GM06990 (cell line): ENCODE measurements at regions not wholly inside any gene's neighbourhood (a gene's known extent, or its start where the extent isn't known, plus 50 kb on each side); places are given as distances from the start of the nearest gene placed in this dataset.

Experiments
- DNase-seq: peaks from one replicate; pipeline ENCODE4 v3.0.0-alpha.2; 2011; ENCODE audit not compliant: insufficient read length; ENCODE audit errors: extremely low read depth
- H3K27me3 ChIP-seq: replicated peaks from 2 replicates; pipeline ENCODE4 v1.6.0; 2011; ENCODE audit warnings: low read length; ENCODE audit not compliant: control insufficient read depth, insufficient read depth
- H3K36me3 ChIP-seq: 2 replicates; pipeline ENCODE4 v1.5.1; 2011; ENCODE audit warnings: low read length; ENCODE audit not compliant: control insufficient read depth, insufficient read depth
- H3K4me3 ChIP-seq: replicated peaks from 2 replicates; pipeline ENCODE4 v1.5.1; 2011; ENCODE audit warnings: low read depth, mild to moderate bottlenecking, control low read depth, low read length
- CTCF ChIP-seq: IDR thresholded peaks from 2 replicates; pipeline ENCODE4 v1.5.1; 2011; ENCODE audit warnings: low read length, control low read depth, mild to moderate bottlenecking, inconsistent platforms; ENCODE audit not compliant: insufficient read depth, poor library complexity, severe bottlenecking

GRCh38 chr4:135833529-135833928, 1631.9 kb upstream of the PABPC4L start:
- no peak for DNase-seq
- H3K27me3 ChIP-seq = no peaks in the 10 kb centered on the region
- H3K36me3 ChIP-seq = no peaks in the 10 kb centered on the region
- H3K4me3 ChIP-seq = no peak overlapping the region
- TF ChIP-seq CTCF = no peak

GRCh38 chr4:135824759-135825296, 1623.2 kb upstream of the PABPC4L start:
- DNase-seq = no peak
- no peaks in the 10 kb centered on the region for H3K27me3 ChIP-seq
- no peak for TF ChIP-seq CTCF
- no peaks in the 10 kb centered on the region for H3K36me3 ChIP-seq
- no peak overlapping the region for H3K4me3 ChIP-seq

- DNase-seq = no peak
- TF ChIP-seq CTCF = no peak
- no peaks in the 10 kb centered on the region for H3K27me3 ChIP-seq
- no peak overlapping the region for H3K4me3 ChIP-seq
- H3K36me3 ChIP-seq = no peaks in the 10 kb centered on the region
Observed at GRCh38 chr4:135804785-135805184, 1603.2 kb upstream of the PABPC4L start.

- DNase-seq = no peak
- no peaks in the 10 kb centered on the region for H3K27me3 ChIP-seq
- no peaks in the 10 kb centered on the region for H3K36me3 ChIP-seq
- TF ChIP-seq CTCF = no peak
- no peak overlapping the region for H3K4me3 ChIP-seq
Observed at GRCh38 chr4:135777361-135777760, 1575.8 kb upstream of the PABPC4L start.

GRCh38 chr4:135775909-135776308, 1574.3 kb upstream of the PABPC4L start:
- DNase-seq = no peak
- Histone ChIP-seq H3K36me3 (no peaks in the 10 kb centered on the region), H3K27me3 (no peaks in the 10 kb centered on the region), H3K4me3 (no peak overlapping the region)
- no peak for TF ChIP-seq CTCF

GRCh38 chr4:135770505-135770904, 1568.9 kb upstream of the PABPC4L start:
- no peaks in the 10 kb centered on the region for H3K27me3 ChIP-seq
- no peak for TF ChIP-seq CTCF
- H3K4me3 ChIP-seq = no peak overlapping the region
- H3K36me3 ChIP-seq = no peaks in the 10 kb centered on the region
- no peak for DNase-seq
